GM12865 (cell line): ENCODE measurements at regions not wholly inside any gene's neighbourhood (a gene's known extent, or its start where the extent isn't known, plus 50 kb on each side); places are given as distances from the start of the nearest gene placed in this dataset.

Source experiments
- DNase-seq: peaks from one replicate; pipeline ENCODE4 v3.0.0; 2010; ENCODE audit warnings: low read depth
- H3K4me3 ChIP-seq: 2 replicates; pipeline ENCODE4 v1.5.1; 2011; ENCODE audit warnings: mild to moderate bottlenecking, low read depth, low read length, control low read depth
- TF ChIP-seq, protein P1 (sequence below): IDR thresholded peaks from 2 replicates; pipeline ENCODE4 v1.5.1; 2011; ENCODE audit warnings: low read length, control low read depth, low read depth, inconsistent platforms; ENCODE audit not compliant: insufficient read depth; ENCODE audit errors: missing control alignments

DNA sequence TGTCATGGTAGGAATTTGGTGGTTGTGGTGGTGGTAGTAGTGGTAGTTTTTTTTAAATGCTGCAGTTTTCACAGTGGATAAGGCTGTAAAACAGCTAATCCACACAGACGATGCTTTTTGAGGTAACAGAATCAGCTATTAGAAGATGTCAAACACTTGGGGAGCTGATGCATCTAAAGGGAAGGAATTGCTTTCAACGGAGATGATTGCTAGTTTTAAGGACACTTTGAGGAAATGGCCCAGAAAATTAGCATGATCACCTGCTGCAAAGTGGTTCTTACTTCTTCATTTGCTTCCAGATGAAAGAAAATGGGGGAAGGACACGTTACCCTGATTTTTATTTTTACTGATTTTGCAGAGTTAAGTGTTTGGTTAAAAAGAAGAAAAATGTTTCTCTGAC lies 178.2 kb upstream of the ATP10B start:
- no peak for DNase-seq
- TF ChIP-seq, protein P1, sequence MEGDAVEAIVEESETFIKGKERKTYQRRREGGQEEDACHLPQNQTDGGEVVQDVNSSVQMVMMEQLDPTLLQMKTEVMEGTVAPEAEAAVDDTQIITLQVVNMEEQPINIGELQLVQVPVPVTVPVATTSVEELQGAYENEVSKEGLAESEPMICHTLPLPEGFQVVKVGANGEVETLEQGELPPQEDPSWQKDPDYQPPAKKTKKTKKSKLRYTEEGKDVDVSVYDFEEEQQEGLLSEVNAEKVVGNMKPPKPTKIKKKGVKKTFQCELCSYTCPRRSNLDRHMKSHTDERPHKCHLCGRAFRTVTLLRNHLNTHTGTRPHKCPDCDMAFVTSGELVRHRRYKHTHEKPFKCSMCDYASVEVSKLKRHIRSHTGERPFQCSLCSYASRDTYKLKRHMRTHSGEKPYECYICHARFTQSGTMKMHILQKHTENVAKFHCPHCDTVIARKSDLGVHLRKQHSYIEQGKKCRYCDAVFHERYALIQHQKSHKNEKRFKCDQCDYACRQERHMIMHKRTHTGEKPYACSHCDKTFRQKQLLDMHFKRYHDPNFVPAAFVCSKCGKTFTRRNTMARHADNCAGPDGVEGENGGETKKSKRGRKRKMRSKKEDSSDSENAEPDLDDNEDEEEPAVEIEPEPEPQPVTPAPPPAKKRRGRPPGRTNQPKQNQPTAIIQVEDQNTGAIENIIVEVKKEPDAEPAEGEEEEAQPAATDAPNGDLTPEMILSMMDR = no peak

DNA sequence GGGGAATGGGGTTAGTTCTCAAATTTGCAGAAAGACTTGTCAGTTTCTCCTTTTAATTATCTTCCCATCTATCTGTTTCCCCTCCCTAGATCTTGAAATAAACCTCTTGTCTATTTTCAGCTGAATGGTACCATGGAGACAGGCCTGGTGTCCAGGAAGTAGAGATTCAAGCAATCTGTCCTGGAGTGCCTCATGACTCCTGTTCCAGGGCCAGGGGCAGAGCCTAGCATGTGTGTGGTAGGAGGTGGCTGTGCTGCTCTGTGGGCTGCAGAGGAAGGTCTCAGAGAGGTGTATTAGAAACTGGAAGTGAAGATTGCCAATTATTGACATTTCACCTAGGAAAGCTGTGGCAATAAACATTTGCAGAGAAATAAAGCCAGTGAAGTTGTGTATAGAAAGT lies 175.8 kb upstream of the ATP10B start:
- TF ChIP-seq, protein P1 = no peak
- DNase-seq = peak; percentile 6
- no peak overlapping the region for H3K4me3 ChIP-seq

More for the DNA sequence above, 178.2 kb upstream of the ATP10B start:
- no peak overlapping the region for H3K4me3 ChIP-seq

DNA sequence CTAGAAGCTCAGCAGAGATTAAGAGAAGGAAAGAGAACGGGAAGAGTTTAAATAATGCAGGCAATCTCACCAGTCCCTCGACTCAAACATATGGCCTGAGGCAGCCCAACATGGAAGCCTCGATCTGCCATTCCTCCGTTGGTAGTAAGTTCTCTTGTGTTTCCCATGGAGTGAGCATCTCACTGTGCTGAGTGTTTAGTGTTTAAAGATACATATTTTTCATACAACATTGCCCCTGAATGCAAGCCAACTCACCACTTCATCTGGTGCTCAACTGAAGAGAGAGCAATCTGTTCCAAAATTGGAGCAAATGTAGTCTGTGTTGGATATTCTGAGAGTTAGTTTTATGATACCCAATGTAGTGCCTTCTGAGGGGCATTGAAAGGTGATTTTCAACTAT lies 171.5 kb upstream of the ATP10B start:
- DNase-seq = no peak
- H3K4me3 ChIP-seq = no peak overlapping the region
- TF ChIP-seq, protein P1 = no peak

DNA sequence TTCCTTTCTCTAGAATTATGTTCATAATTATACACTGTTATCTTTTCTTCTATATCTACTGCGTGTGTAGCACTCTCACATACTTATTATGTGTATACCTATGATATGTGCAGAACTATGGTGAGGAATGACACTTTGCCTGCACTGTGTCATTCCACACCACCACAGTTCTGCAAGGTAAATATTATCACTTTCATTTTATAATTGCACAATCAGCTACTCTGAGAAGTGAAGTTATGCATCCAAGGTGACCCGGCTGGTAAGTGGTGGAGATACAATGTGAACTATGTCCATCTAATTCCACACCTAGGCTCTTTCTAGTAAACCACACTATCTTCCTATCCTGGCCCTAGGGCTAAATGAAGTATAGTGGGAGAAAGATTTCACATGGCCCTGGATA lies 170.1 kb upstream of the ATP10B start:
- DNase-seq = no peak
- TF ChIP-seq, protein P1 = no peak
- no peak overlapping the region for H3K4me3 ChIP-seq

GRCh38 chr5:161009817-161010216 lies 157.8 kb upstream of the ATP10B start:
- no peak overlapping the region for H3K4me3 ChIP-seq
- TF ChIP-seq, protein P1 = no peak
- DNase-seq = no peak

GRCh38 chr5:161009194-161009593 lies 157.2 kb upstream of the ATP10B start:
- TF ChIP-seq, protein P1 = no peak
- DNase-seq = no peak

GRCh38 chr5:161007879-161008278 lies 155.9 kb upstream of the ATP10B start:
- TF ChIP-seq, protein P1 = no peak
- no peak overlapping the region for H3K4me3 ChIP-seq
- DNase-seq = no peak

More at GRCh38 chr5:161009194-161009593, 157.2 kb upstream of the ATP10B start:
- no peak overlapping the region for H3K4me3 ChIP-seq
